IMR-90 (cell line): ENCODE measurements at regions not wholly inside any gene's neighbourhood (a gene's known extent, or its start where the extent isn't known, plus 50 kb on each side); places are given as distances from the start of the nearest gene placed in this dataset.

Experiments used
- ATAC-seq: fragments of 200-7000 bp; cut with Tn5 transposase; 2 replicates; pipeline ENCODE4 v1.9.1; 2020; ENCODE audit warnings: low read depth, mild to moderate bottlenecking, moderate library complexity
- BruUV-seq: library from RNA; stranded (reverse); fragments of 400-500 nt; replicated peaks from 2 replicates; lab custom pipeline; 2021; lab: Mats Ljungman, UMichigan
- CTCF ChIA-PET: fragments of 300-600 bp; formaldehyde crosslinking; extraction: SDS; loops from one replicate; lab custom pipeline; 2021; ENCODE audit warnings: antibody characterized with exemption; lab: Yijun Ruan, JAX
- POLR2A ChIA-PET: fragments of 300-600 bp; sonication (Branson Sonifier 250); formaldehyde crosslinking; loops from one replicate; lab custom pipeline; 2022; ENCODE audit warnings: antibody characterized with exemption; ENCODE audit not compliant: unreplicated experiment; lab: Charles Lee
- DNase-seq: peaks from one replicate; pipeline ENCODE4 v3.0.0; 2013
- H2AFZ ChIP-seq: replicated peaks from 2 replicates; pipeline ENCODE3; 2013; ENCODE audit warnings: low read length, mild to moderate bottlenecking; ENCODE audit not compliant: poor library complexity
- H2AK5ac ChIP-seq: 2 replicates; pipeline ENCODE4 v1.6.1; 2013; ENCODE audit warnings: low read depth, low read length, inconsistent platforms
- H2AK9ac ChIP-seq: replicated peaks from 2 replicates; pipeline ENCODE3; 2013; ENCODE audit warnings: mild to moderate bottlenecking, low read depth, low read length, moderate library complexity; ENCODE audit not compliant: poor library complexity
- H2BK120ac ChIP-seq: 2 replicates; pipeline ENCODE4 v1.6.1; 2013; ENCODE audit warnings: low read depth, low read length, inconsistent platforms
- H2BK15ac ChIP-seq: 3 replicates; pipeline ENCODE4 v1.6.1; 2013; ENCODE audit warnings: low read depth, low read length, inconsistent platforms
- H2BK20ac ChIP-seq: 2 replicates; pipeline ENCODE4 v1.6.1; 2013; ENCODE audit warnings: low read depth, mild to moderate bottlenecking, inconsistent platforms, low read length, moderate library complexity
- H2BK5ac ChIP-seq: 2 replicates; pipeline ENCODE4 v1.6.1; 2013; ENCODE audit warnings: mild to moderate bottlenecking, low read depth, low read length, inconsistent platforms; ENCODE audit not compliant: poor library complexity, severe bottlenecking
- H3K14ac ChIP-seq: replicated peaks from 2 replicates; pipeline ENCODE4 v1.6.1; 2013; ENCODE audit warnings: low read depth, low read length, inconsistent platforms
- H3K18ac ChIP-seq: 2 replicates; pipeline ENCODE4 v1.6.1; 2013; ENCODE audit warnings: low read depth, low read length, control low read depth
- H3K23ac ChIP-seq: 2 replicates; pipeline ENCODE4 v1.6.1; 2013; ENCODE audit warnings: low read depth, low read length, inconsistent platforms
- H3K27ac ChIP-seq: 2 replicates; pipeline ENCODE4 v1.5.1; 2013; ENCODE audit warnings: mild to moderate bottlenecking, control low read depth, low read length; ENCODE audit not compliant: insufficient read depth
- H3K27me3 ChIP-seq: 2 replicates; pipeline ENCODE4 v1.6.1; 2013; ENCODE audit warnings: low read length; ENCODE audit not compliant: control insufficient read depth, insufficient read depth
- H3K36me3 ChIP-seq: 2 replicates; pipeline ENCODE4 v1.6.1; 2013; ENCODE audit warnings: low read length, mixed read lengths; ENCODE audit not compliant: control insufficient read depth, insufficient read depth
- H3K4ac ChIP-seq: 2 replicates; pipeline ENCODE4 v1.6.1; 2013; ENCODE audit warnings: low read depth, low read length, inconsistent platforms
- H3K4me1 ChIP-seq: 2 replicates; pipeline ENCODE4 v1.6.1; 2013; ENCODE audit warnings: low read length, mixed read lengths; ENCODE audit not compliant: control insufficient read depth, insufficient read depth
- H3K4me2 ChIP-seq: 2 replicates; pipeline ENCODE4 v1.6.1; 2013; ENCODE audit warnings: low read depth, mild to moderate bottlenecking, control low read depth, low read length, moderate library complexity
- H3K4me3 ChIP-seq: 2 replicates; pipeline ENCODE4 v1.5.1; 2013; ENCODE audit warnings: low read depth, mild to moderate bottlenecking, control low read depth, low read length, moderate library complexity; ENCODE audit not compliant: insufficient read depth
- H3K56ac ChIP-seq: 2 replicates; pipeline ENCODE4 v1.6.1; 2013; ENCODE audit warnings: low read length, inconsistent platforms; ENCODE audit not compliant: insufficient read depth; ENCODE audit errors: extremely low read depth
- H3K79me1 ChIP-seq, 2 experiments: 2 replicates each; pipeline ENCODE4 v1.6.1; 2013; ENCODE audit warnings: low read length in 2 of 2, inconsistent platforms in 1 of 2, low read depth in 1 of 2
- H3K9ac ChIP-seq: 2 replicates; pipeline ENCODE4 v1.6.1; 2013; ENCODE audit warnings: low read depth, low read length, control low read depth
- H3K9me1 ChIP-seq: 2 replicates; pipeline ENCODE4 v1.6.1; 2013; ENCODE audit warnings: low read length, inconsistent platforms; ENCODE audit not compliant: insufficient read depth
- H3K9me3 ChIP-seq: 2 replicates; pipeline ENCODE4 v1.6.1; 2013; ENCODE audit warnings: low read length; ENCODE audit not compliant: control insufficient read depth, insufficient read depth
- H4K20me1 ChIP-seq: 2 replicates; pipeline ENCODE4 v1.6.1; 2013; ENCODE audit warnings: low read length, inconsistent platforms; ENCODE audit not compliant: insufficient read depth
- H4K5ac ChIP-seq: 2 replicates; pipeline ENCODE4 v1.6.1; 2013; ENCODE audit warnings: mild to moderate bottlenecking, low read depth, low read length, control low read depth
- H4K8ac ChIP-seq, 2 experiments: 2 replicates each; pipeline ENCODE4 v1.6.1; 2013; ENCODE audit warnings: low read depth in 2 of 2, low read length in 2 of 2, control low read depth in 1 of 2, inconsistent platforms in 1 of 2
- H4K91ac ChIP-seq: 2 replicates; pipeline ENCODE4 v1.6.1; 2013; ENCODE audit warnings: low read depth, low read length, inconsistent platforms; ENCODE audit not compliant: insufficient read depth
- CHD1 ChIP-seq: IDR thresholded peaks from 2 replicates; pipeline ENCODE4 v1.6.1; 2012; ENCODE audit warnings: low read depth, low read length, improper control_type of control experiment
- FOS ChIP-seq: fragments of 150-350 bp; IDR thresholded peaks from 2 replicates; pipeline ENCODE4 v1.6.1; 2016; ENCODE audit warnings: low read depth, low read length
- MAZ ChIP-seq: IDR thresholded peaks from 2 replicates; pipeline ENCODE4 v1.6.1; 2012; ENCODE audit warnings: low read depth, mild to moderate bottlenecking, low read length, improper control_type of control experiment, moderate library complexity, borderline replicate concordance
- MXI1 ChIP-seq: IDR thresholded peaks from 2 replicates; pipeline ENCODE4 v1.6.1; 2012; ENCODE audit warnings: low read depth, mild to moderate bottlenecking, low read length, moderate library complexity, borderline replicate concordance
- WGBS, 2 experiments: methylation state at CpG; one replicate each; pipeline versions ENCODE4 v1.1.5 to v1.1.7; 2013; ENCODE audit warnings: missing lambda C conversion rate in 2 of 2; ENCODE audit not compliant: insufficient read length in 1 of 2; ENCODE audit errors: extremely low coverage in 2 of 2; 5-methylcytosine and 5-hydroxymethylcytosine counted together
- dilution Hi-C: fragments of 300-500 bp; cut with HindIII; formaldehyde crosslinking; loops from one replicate; pipeline ENCODE4 v1.14.3; 2018; ENCODE audit warnings: low sequenced_read_pairs; ENCODE audit not compliant: unreplicated experiment
- in situ Hi-C: fragments of 300-500 bp; cut with MboI; formaldehyde crosslinking; loops from 3 replicates; pipeline ENCODE4 v1.14.3; 2019; ENCODE audit warnings: low sequenced_read_pairs, inconsistent platforms, mixed read lengths
- intact Hi-C: fragments of 100-400 bp; cut with micrococcal nuclease; formaldehyde crosslinking; loops from 2 replicates; pipeline ENCODE4 v1.10.0; 2022
- TF ChIP-seq, protein P1 (sequence below): fragments of 150-350 bp; IDR thresholded peaks from 2 replicates; pipeline ENCODE4 v1.6.1; 2017; ENCODE audit warnings: mild to moderate bottlenecking, antibody characterized with exemption, low read length, low read depth

DNA sequence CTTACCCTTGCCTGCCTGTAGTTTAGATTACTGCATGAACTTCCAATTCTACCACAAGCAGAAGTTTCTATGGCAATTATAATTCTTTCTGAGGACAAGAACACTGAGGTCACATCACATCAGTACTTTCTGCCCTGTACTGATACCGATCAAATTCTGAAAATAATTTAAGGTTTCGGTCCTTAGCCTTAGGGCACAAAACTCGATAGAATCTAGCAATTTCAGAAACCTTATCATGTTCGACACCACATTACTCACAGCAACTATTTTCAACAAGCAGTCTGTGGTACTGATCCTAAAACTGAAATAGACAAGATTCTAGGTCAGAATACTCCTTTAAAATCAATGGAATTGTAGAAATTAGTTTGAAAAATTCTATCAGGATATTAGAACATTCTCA lies 187.0 kb upstream of the LRFN5 start:
- no peak overlapping the region for H2AK5ac ChIP-seq
- no peaks in the 10 kb centered on the region for H4K20me1 ChIP-seq
- H3K4ac ChIP-seq = no peak overlapping the region
- no peaks in the 10 kb centered on the region for H3K79me1 ChIP-seq
- no peak overlapping the region for H3K4me2 ChIP-seq
- in situ Hi-C loops (no loop called here), dilution Hi-C loops (no loop called here), intact Hi-C loops (no loop called here)
- no peak overlapping the region for H4K5ac ChIP-seq
- H4K91ac ChIP-seq = no peak overlapping the region
- H3K23ac ChIP-seq = no peak overlapping the region
- no peaks in the 10 kb centered on the region for H3K36me3 ChIP-seq
- ChIA-PET POLR2A (no interaction called here), CTCF (no interaction called here)
- ATAC-seq (no peak), DNase-seq (no peak)
- BruUV-seq = no TSS peak
- no CpG with 5 or more reads among the region's 4 CpGs for WGBS, 2 experiments
- H4K8ac ChIP-seq = no peak overlapping the region
- no peak overlapping the region for H2BK5ac ChIP-seq
- TF ChIP-seq FOS (no peak), CHD1 (no peak), MAZ (no peak), MXI1 (no peak)
- TF ChIP-seq, protein P1, sequence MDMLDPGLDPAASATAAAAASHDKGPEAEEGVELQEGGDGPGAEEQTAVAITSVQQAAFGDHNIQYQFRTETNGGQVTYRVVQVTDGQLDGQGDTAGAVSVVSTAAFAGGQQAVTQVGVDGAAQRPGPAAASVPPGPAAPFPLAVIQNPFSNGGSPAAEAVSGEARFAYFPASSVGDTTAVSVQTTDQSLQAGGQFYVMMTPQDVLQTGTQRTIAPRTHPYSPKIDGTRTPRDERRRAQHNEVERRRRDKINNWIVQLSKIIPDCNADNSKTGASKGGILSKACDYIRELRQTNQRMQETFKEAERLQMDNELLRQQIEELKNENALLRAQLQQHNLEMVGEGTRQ = no peak
- H2AK9ac ChIP-seq = no peak overlapping the region
- no peak overlapping the region for H2AFZ ChIP-seq
- no peaks in the 10 kb centered on the region for H3K9me1 ChIP-seq
- H3K18ac ChIP-seq = no peak overlapping the region
- no peak overlapping the region for H3K56ac ChIP-seq
- no peak overlapping the region for H3K14ac ChIP-seq
- no peak overlapping the region for H2BK15ac ChIP-seq
- H3K27me3 ChIP-seq = no peaks in the 10 kb centered on the region
- peaks cover 5% of the 10 kb centered on the region for H3K9me3 ChIP-seq
- no peak overlapping the region for H2BK120ac ChIP-seq
- H3K27ac ChIP-seq = no peak overlapping the region
- H3K4me1 ChIP-seq = no peaks in the 10 kb centered on the region
- no peak overlapping the region for H3K9ac ChIP-seq
- no peak overlapping the region for H2BK20ac ChIP-seq
- no peak overlapping the region for H3K4me3 ChIP-seq
